HG03378 (cell line): ENCODE measurements at regions not wholly inside any gene's neighbourhood (a gene's known extent, or its start where the extent isn't known, plus 50 kb on each side); places are given as distances from the start of the nearest gene placed in this dataset.
"Not testable (repeated sequence)": the region's sequence is repeated elsewhere in the genome, so short reads cannot be mapped to it uniquely, and the experiment has no call there.

Experiments used
- ATAC-seq: cut with Tn5 transposase; IDR thresholded peaks from one replicate; pipeline ENCODE4 v1.9.1; 2021; ENCODE audit warnings: mild to moderate bottlenecking, moderate library complexity; ENCODE audit not compliant: unreplicated experiment

DNA sequence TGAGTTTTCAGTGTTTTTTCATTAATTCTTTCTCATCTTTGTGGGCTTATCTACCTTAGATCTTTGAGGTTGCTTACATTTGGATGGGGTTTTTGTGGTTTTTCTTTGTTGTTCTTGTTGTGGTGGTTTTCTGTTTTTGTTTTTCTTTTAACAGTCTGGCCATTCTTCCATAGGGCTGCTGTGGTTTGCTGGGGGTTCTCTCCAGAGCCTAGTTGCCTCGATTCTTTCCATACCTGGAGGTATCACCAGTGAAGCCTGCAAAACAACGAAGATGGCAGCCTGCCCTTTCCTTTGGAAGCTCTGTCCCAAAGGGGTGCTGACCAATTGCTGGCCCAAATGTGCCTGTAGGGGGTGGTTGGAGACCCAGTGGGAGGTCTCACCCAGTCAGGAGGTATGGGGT lies 168.6 kb upstream of the CLNK start:
- ATAC-seq = no peak

DNA sequence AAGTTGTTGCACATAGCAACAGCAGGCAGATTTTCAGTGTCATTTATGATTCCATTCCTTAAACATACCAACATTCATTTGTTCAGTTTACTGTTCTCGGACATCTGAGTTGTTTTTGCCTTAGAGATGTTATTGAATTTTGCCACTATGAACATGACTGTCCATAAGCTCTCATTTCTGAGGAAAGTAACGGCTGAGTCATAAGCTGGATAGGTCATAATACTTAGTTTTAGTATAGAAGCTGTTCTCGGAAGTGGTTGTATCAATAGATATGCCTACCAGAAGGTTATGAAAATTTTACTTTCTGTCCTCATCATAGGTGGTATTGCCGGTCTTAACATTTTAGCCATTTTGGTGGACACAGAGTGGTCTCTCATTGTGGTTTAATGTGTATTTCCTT lies 157.1 kb upstream of the CLNK start:
- no peak for ATAC-seq

DNA sequence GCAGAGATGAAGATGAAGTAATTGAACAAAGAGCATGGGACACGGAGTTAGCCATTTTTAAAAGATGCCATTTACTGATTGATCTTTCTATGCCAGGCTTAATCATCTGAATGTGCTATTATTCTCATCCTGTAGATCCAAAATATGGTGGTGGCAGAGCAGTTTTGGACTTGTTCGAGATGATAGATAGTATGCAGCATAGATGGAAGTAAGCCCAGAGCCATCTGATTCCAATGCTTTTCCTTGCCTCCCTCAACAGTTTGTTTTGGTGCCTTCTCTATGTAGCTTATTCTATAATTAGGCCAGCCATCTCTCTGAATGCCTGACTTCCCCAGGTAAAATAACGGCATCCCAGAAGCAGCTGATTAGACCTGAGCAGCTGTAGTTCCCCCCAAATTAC lies 152.6 kb upstream of the CLNK start:
- ATAC-seq = no peak

DNA sequence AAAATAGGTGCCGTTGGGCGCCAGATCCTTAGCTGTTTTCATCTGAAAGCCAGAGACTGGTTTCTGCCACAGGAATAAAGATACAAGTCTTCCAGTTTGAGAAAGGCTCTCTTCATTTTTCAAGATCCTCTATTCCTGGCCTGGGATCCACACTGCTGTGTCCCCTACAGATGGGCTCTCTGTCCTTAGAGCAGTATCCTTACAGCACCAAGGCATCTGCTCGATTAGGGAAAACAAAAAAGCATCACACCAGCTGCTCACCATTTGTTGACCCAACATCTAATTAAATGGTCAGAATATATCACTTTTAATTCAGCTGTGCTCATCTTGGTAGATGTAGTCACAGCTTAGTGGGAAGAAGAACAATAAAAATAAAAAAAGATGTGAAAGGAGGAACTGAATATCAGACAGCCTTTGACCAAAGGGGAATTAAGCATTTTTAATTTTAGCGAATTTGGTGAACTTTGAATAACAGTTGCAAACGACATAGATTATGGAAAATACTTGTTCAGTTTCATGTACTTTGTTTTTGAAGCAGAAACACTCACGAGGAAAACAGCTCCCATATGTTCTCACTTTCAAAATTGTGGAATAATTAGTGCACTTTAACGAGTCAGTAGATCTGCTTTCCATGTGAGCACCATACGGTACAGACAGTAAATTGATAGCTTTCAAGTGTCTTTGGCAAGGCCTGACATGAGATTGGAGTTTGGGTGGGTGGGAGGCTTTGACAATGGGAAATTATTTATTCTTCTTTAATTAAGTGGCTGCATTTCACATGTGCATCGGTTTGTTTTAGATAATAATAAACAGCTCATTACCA lies 148.4 kb upstream of the CLNK start:
- ATAC-seq = no peak

DNA sequence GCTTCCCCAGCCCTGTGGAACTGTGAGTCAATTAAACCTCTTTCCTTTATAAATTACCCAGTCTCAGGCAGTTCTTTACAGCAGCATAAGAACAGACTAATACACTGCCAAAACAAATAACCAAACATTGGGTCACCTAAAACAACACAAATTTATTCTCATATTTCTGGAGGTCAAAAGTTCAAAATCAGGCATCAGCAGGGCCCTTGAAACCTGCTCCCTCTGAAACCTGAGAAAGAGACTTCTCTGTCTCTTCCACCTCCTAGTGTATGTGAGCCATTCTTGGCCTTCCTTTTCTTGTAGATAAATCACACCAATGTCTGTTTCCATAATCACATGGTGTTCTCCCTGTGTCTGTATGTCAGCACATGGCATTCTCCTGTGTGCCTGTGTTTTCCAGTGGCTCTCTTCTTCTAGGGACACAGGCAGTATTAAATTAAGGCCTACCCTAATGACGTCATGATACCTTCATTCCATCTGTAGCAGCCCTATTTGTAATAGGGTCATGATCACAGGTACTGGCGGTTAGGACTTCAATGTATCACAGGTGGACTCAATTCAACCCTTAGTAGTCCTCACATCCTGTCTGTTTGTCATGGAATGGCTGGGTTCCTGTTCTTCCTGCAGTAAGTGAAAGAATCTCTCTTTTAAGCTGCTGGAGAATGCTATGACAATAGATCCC lies 147.3 kb upstream of the CLNK start:
- no peak for ATAC-seq

DNA sequence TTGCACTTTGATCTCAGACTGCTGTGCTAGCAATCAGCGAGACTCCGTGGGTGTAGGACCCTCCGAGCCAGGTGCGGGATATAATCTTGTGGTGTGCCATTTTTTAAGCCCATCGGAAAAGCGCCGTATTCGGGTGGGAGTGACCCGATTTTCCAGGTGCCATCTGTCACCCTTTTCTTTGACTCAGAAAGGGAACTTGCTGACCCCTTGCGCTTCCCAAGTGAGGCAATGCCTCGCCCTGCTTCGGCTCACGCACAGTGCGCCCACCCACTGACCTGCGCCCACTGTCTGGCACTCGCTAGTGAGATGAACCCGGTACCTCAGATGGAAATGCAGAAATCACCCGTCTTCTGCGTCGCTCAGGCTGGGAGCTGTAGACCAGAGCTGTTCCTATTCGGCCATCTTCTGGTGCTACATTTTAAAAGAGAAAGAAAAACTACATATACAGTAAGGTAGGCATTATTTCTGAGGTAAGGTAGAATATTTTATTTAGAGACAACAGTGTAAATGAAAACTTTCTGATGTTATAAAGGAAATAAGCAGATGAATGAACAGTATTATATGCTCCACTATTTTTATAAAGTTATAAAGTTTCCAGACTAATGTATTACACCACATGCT lies 144.5 kb upstream of the CLNK start:
- ATAC-seq = not testable (repeated sequence)

DNA sequence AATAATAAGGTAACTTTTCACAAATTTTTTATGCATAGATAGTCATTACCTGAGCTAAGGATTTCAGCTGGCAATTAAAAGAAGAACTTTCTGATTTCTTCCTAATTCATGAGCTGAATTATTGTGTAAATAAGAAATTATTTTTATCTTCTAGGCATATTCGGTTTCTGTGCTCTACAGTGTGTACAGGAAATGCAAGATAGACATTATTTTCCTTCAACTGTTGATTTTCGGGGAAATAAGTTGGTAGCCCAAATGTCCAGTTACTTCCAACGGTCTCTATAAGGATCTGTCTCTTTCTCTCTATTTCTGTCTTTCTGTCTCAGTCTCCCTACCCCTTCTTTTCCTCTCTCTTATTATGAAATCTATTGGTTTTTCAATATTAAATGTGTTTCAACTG lies 137.3 kb upstream of the CLNK start:
- ATAC-seq = no peak

DNA sequence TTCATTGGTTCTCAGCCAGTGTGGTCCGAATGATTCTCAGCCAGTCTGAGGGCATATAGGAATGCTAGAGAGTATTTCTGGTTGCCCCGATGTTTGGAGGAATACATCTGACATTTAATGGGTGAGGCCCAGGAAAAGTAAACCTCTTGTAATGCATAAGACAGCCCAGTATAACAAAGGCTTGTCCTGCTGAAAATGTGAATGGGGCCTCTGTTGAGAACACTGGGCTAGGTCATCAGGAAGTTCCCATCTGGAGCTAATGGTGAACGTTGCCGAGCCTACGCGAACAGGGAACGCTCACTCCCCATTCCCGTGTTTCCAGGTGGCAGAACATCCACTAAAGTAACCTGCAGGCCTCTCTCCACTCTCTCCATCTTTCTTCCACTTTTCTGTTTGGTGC lies 132.0 kb upstream of the CLNK start:
- ATAC-seq = no peak

DNA sequence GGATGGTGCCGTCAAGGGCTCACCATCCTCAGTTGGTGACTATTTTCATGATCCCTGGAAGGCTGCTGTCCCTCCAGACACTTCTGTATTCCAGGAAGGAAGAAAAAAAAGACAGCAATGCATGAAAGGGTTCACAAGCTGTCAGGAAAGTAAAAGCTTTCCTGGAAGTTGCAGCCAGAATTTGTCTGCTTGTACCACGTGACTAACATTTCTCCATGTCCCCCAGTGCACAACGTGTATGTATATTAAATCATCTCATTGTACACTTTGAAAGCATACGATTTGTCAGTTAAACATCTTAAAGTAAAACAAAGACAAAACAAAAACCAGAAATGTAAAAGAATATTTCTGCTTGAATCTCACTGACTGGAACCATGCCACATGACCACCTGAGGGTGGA lies 127.4 kb upstream of the CLNK start:
- ATAC-seq = no peak

DNA sequence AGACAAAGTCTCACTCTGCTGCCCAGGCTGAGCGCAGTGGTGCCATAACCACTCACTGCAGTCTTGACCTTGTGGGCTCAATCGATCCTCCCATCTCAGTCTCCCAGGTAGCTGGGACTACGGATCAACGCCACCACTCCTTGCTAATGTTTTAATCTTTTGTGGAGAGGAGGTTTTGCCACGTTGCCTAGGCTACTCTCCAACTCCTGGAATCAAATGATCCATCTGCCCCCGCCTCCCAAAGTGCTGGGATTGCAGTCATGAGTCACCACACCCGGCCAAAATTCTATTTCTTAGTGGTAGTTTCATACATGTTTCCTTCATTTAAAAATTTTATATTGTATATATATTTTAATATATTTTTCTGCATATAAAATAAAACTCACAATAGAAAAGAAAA lies 125.8 kb upstream of the CLNK start:
- ATAC-seq = no peak

DNA sequence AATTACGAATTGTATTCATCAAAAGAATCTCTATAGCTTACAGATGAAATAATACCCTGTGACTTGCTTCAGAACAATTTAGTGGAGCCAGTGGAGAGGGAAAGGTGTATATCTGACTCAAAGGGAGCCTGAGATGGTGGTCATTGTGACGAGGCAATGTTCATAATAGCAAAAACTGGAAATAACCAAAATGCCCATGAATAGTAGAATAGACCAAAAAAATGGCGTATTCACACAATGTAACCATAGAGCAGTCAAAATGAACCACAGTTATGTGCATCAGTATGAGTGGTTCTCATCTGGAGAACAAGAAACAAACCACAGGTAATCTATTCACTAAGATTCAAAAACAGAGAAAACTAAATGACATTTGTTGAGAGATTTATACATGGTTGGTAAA lies 125.3 kb upstream of the CLNK start:
- ATAC-seq = peak; percentile 62

DNA sequence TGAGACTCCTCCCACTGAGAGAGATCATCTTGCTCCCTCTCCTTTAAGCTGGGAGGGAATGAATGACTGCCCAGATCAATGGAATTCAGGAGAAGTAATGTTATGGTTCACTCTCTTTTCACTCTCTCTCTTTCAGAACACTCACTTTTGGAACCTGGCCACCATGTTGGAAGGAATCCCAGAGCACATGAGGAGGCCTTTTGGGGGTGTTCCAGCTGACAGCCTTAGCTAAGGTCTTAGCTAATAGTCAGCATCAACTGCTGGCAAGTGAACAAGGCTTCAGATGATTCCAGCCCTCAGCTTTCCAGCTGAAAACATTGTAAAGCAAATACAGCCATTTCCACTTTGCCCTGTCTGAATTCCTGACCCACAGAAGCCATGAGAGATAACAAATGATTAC lies 124.0 kb upstream of the CLNK start:
- no peak for ATAC-seq

DNA sequence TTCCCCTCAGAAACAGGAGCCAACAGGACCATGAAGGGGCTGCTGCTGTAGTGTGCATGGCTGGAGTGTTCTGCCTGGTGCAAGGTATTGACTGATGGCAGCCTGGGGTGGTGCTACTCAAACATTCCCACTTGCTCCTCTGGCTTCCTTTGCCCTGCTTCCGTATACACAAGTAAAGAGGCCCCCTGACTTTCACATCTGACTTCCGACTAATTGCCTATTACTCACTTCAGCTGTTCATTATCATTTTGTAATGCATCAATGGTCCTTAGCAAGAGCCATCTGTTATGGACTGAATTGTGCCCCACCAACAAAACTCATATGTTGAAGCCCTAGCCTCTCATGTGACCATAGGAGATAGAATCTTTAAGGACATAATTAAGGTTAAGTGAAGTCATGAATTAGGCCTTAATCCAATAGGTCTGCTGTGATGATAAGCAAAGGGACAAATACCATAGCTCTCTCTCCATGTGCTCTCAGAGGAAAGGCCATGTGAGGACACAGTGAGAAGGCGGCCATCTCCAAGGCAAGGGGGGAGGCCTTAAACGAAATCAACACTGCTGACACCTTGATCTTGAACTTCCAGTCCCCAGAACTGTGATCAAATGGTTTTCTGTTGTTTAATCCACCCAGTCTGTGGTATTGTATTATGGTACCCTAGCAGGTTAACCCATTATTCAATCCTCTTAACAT lies 122.5 kb upstream of the CLNK start:
- no peak for ATAC-seq

DNA sequence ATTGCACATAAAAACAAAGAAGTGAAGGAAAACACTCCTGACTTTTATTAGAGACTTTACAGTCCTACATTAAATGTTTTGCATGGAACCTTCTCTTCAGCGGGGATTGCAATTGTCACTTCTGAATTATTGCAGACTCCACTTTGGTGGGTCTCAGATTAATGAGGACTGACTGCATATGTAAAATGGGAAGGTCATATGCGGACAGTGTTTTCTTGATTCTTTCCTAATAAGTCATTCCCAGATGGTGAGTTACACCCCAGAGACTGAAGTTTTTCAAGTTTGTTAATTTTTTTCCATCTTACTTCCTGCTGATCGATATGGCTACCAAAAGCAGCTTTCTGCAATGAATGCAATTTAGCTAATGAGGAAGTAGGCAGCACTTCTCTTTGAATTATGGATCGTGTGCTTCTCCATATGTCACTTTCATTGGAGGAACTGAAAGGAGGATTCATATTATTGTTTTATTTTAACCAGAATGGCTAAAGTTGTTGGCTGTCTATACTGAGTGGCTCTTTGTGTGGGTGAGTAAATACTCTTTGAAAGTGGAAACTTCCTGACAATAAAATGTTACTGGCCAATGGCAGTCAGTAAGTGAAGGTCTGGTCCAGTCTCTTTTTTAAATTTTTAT lies 119.3 kb upstream of the CLNK start:
- no peak for ATAC-seq

DNA sequence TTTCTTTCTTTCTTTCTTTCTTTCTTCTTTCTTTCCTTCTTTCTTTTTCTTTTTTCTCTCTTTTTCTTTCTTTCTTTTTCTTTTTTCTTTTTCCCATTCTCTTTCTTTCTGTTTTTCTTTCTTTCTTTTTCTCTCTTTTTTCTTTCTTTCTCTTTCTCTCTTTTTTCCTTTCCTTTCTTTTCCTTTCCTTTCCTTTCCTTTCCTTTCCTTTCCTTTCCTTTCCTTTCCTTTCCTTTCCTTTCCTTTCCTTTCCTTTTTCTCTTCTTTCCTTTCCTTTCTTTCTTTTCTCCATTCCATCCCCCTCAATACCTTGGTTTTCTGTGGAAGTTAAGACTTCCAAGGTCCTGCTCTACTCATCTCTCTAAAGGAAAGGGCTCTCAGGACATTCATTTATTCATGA lies 102.8 kb upstream of the CLNK start:
- ATAC-seq = no peak

DNA sequence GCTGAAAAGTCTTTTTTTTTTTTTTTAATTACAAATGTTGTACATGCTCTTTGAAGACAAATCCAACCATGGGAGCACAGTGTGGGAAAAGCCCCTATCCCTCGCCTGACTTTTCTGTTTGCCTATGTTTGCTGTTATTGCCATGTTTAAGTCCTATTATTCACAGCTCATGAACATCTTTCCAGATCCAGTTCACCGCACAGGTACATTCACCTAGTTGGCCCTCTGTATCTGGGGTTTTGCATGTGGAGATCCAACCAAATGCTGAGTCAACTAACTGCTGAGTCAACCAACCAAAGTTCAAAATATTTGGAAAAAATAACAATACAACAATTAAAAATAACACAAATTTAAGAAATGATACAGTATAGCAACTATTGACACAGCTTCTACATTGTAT lies 100.1 kb upstream of the CLNK start:
- ATAC-seq = no peak

DNA sequence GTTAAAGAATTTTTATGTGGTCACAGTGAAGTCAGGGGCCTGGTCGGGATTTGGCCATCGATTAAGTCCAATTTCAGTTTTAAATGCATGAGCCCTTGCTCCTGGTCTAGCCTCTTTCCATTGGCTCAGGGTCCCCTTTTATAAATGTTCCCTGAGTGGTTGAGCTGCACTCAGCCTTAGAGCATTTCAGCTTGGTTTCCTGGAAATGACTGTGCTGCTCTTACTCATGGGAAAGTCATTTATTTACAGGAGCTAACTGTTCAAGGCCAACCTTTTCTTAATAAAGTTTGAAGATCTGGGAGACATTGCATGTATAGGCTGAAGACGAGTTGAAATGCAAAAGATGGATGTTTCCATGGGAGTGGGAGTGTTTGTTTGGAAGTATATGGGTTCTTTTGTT lies 98.8 kb upstream of the CLNK start:
- no peak for ATAC-seq

DNA sequence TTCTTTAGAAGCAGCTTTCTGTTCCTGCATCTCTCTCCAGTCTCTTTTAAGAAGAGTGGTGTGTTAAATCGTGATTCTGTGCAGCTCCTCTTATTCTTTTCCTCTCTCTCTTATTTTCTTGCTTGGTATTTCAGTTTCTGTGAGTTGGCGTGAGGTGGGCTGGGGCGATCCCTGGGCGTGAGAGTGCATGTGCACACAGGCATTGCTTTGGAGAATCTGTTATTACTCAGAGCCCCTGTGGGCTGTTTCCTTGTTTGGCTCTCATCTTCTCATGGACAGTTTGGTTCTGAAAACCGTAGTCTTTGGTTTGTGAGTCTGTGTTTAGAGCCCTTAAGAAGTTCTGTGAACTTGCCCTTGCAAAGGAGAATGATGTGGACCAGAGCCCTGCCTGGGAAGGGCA lies 97.2 kb upstream of the CLNK start:
- no peak for ATAC-seq

DNA sequence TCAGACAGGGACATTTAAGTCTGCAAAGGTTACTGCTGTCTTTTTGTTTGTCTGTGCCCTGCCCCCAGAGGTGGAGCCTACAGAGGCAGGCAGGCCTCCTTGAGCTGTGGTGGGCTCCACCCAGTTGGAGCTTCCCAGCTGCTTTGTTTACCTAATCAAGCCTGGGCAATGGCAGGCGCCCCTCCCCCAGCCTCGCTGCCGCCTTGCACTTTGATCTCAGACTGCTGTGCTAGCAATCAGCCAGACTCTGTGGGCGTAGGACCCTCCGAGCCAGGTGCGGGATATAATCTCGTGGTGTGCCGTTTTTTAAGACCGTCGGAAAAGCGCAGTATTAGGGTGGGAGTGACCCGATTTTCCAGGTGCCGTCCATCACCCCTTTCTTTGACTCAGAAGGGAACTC lies 96.2 kb upstream of the CLNK start:
- ATAC-seq = not testable (repeated sequence)

DNA sequence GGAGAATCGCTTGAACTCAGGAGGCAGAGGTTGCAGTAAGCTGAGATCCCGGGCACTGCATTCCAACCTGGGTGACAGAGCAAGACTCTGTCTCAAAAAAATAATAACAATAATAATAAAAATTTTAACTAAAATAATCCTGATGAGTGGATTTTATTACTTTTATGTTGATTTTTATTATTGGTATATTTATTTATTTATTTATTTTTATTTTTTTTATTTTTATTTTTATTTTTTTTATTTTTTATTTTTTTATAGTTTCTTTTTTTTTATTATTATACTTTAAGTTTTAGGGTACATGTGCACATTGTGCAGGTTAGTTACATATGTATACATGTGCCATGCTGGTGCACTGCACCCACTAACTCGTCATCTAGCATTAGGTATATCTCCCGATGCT lies 90.6 kb upstream of the CLNK start:
- ATAC-seq = not testable (repeated sequence)

DNA sequence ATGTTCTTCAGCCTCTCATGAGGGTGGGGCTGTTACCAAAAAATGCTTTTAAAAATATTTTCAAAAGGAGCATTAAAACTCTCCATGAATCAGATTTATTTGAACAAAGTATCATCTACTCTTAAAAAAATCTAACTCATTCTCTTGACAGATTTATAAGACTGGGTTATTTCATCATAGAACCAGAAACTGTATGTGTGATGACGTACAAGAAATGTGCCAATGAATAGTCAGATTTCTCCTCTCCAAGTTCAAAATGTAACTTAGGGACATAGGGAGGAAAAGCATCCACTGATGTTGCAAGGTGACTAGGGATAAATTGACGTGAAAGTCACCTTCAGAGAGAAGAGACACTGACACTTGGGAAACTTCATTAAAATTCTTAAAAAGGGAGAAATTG lies 89.1 kb upstream of the CLNK start:
- no peak for ATAC-seq
